DOHH2 (cell line): ENCODE measurements at regions not wholly inside any gene's neighbourhood (a gene's known extent, or its start where the extent isn't known, plus 50 kb on each side); places are given as distances from the start of the nearest gene placed in this dataset.

ENCODE experiments used
- H3F3A ChIP-seq: fragments of 200-600 bp; sonication (generic), shearing (Covaris generic); 2 replicates; pipeline ENCODE4 v1.6.0; 2016; ENCODE audit warnings: antibody characterized with exemption, mild to moderate bottlenecking; ENCODE audit not compliant: control insufficient read depth, insufficient read depth
- H3K27ac ChIP-seq: fragments of 200-600 bp; sonication (generic); 2 replicates; pipeline ENCODE4 v1.5.1; 2014; ENCODE audit warnings: low read depth, mild to moderate bottlenecking, low read length, moderate library complexity
- H3K27me3 ChIP-seq: fragments of 200-600 bp; sonication (generic); 2 replicates; pipeline ENCODE4 v1.6.1; 2014; ENCODE audit warnings: mild to moderate bottlenecking, low read length, mixed read lengths; ENCODE audit not compliant: control insufficient read depth
- H3K36me3 ChIP-seq: fragments of 200-600 bp; sonication (generic); 2 replicates; pipeline ENCODE4 v1.6.1; 2014; ENCODE audit warnings: mild to moderate bottlenecking, low read length, moderate library complexity, mixed read lengths; ENCODE audit not compliant: control insufficient read depth
- H3K4me1 ChIP-seq: fragments of 200-600 bp; sonication (generic); 2 replicates; pipeline ENCODE4 v1.6.1; 2014; ENCODE audit warnings: mild to moderate bottlenecking, low read length, mixed read lengths; ENCODE audit not compliant: control insufficient read depth
- H3K4me2 ChIP-seq: fragments of 200-600 bp; sonication (generic); 2 replicates; pipeline ENCODE4 v1.6.0; 2014; ENCODE audit warnings: mild to moderate bottlenecking, low read length, moderate library complexity
- H3K4me3 ChIP-seq: fragments of 200-600 bp; sonication (generic); 2 replicates; pipeline ENCODE4 v1.5.1; 2014; ENCODE audit warnings: mild to moderate bottlenecking, low read length, mixed read lengths
- H3K79me2 ChIP-seq: fragments of 200-600 bp; sonication (generic); 2 replicates; pipeline ENCODE4 v1.6.1; 2014; ENCODE audit warnings: mild to moderate bottlenecking, low read length, mixed read lengths; ENCODE audit not compliant: control insufficient read depth
- H3K9me2 ChIP-seq: fragments of 200-600 bp; sonication (generic); replicated peaks from 2 replicates; pipeline ENCODE4 v1.6.1; 2014; ENCODE audit warnings: mild to moderate bottlenecking, low read length, mixed read lengths; ENCODE audit not compliant: control insufficient read depth
- H3K9me3 ChIP-seq: fragments of 200-600 bp; sonication (generic); 2 replicates; pipeline ENCODE4 v1.6.1; 2014; ENCODE audit warnings: antibody characterized with exemption, low read length, mixed read lengths; ENCODE audit not compliant: control insufficient read depth, insufficient read depth
- H4K20me1 ChIP-seq: fragments of 200-600 bp; sonication (generic); 2 replicates; pipeline ENCODE4 v1.6.0; 2014; ENCODE audit warnings: low read depth, mild to moderate bottlenecking, antibody characterized with exemption, low read length, moderate library complexity; ENCODE audit not compliant: control insufficient read depth, insufficient read depth
- EZH2phosphoT487 ChIP-seq: fragments of 200-600 bp; sonication (generic); IDR thresholded peaks from 2 replicates; pipeline ENCODE4 v1.6.1; 2017; ENCODE audit warnings: borderline replicate concordance, mild to moderate bottlenecking, antibody characterized with exemption, low read length, moderate library complexity, mixed read lengths
- TF ChIP-seq, protein P1 (sequence below): fragments of 200-600 bp; sonication (generic); IDR thresholded peaks from one replicate; pipeline ENCODE4 v1.5.1; 2014; ENCODE audit warnings: antibody characterized with exemption, mild to moderate bottlenecking, low read depth, low read length; ENCODE audit not compliant: poor library complexity, severe bottlenecking

DNA sequence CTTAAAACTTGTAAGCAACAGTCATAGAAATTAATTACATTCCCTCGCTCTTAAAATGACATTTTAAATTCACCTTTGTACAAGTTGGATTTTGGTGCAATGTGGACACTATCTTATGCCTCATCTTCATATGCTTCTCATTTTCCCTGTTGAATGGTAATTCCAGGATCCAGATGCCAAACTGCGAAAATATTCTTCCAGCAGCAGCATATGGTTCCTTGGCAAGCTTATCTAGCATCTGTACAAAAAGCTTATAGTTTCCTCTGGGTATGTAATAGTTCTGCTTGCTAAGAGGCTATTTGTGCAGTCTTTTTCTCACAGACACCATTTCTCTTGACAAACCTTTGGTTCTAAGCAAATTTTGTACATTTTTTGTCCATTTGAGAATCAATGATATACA, 2079.7 kb upstream of the AGA start:
- H3K4me1 ChIP-seq, result no peaks in the 10 kb centered on the region
- H3K36me3 ChIP-seq, result no peaks in the 10 kb centered on the region
- H3F3A ChIP-seq, result no peaks in the 10 kb centered on the region
- no peaks in the 10 kb centered on the region for H3K27me3 ChIP-seq
- no peak overlapping the region for H3K4me2 ChIP-seq
- H3K79me2 ChIP-seq, result no peaks in the 10 kb centered on the region
- H3K27ac ChIP-seq, result no peak overlapping the region
- TF ChIP-seq, protein P1, sequence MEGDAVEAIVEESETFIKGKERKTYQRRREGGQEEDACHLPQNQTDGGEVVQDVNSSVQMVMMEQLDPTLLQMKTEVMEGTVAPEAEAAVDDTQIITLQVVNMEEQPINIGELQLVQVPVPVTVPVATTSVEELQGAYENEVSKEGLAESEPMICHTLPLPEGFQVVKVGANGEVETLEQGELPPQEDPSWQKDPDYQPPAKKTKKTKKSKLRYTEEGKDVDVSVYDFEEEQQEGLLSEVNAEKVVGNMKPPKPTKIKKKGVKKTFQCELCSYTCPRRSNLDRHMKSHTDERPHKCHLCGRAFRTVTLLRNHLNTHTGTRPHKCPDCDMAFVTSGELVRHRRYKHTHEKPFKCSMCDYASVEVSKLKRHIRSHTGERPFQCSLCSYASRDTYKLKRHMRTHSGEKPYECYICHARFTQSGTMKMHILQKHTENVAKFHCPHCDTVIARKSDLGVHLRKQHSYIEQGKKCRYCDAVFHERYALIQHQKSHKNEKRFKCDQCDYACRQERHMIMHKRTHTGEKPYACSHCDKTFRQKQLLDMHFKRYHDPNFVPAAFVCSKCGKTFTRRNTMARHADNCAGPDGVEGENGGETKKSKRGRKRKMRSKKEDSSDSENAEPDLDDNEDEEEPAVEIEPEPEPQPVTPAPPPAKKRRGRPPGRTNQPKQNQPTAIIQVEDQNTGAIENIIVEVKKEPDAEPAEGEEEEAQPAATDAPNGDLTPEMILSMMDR, result no peak
- no peak for TF ChIP-seq EZH2phosphoT487
- H4K20me1 ChIP-seq, result no peaks in the 10 kb centered on the region
- H3K4me3 ChIP-seq, result no peak overlapping the region
- H3K9me3 ChIP-seq, result no peaks in the 10 kb centered on the region
- H3K9me2 ChIP-seq, result no peaks in the 10 kb centered on the region

DNA sequence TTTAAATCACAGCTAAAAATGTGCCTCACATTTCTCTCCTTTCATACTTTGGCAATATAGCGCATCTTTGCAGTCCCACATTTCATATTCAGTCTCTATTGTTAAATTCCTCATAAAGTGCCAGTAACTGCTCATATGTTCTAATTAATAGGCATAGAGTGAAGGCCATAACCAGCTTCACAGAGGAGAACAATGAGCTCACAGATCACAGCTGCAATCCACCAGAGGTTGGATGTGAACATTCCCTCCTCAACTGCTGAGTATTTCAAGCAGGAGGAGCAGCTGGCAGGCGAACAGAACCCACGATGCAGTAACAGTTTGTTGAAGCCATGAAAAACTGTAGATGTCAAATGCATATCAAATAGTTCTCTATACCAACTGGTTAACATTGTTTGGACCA, 2088.7 kb upstream of the AGA start:
- Histone ChIP-seq H3K79me2 (no peaks in the 10 kb centered on the region), H3K4me2 (no peak overlapping the region), H3K9me3 (no peaks in the 10 kb centered on the region), H3K4me3 (no peak overlapping the region), H3K9me2 (no peaks in the 10 kb centered on the region), H3K4me1 (no peaks in the 10 kb centered on the region), H3K27ac (no peak overlapping the region), H4K20me1 (no peaks in the 10 kb centered on the region), H3K36me3 (no peaks in the 10 kb centered on the region), H3K27me3 (no peaks in the 10 kb centered on the region), H3F3A (no peaks in the 10 kb centered on the region)
- TF ChIP-seq EZH2phosphoT487, result no peak
- TF ChIP-seq, protein P1, result no peak

DNA sequence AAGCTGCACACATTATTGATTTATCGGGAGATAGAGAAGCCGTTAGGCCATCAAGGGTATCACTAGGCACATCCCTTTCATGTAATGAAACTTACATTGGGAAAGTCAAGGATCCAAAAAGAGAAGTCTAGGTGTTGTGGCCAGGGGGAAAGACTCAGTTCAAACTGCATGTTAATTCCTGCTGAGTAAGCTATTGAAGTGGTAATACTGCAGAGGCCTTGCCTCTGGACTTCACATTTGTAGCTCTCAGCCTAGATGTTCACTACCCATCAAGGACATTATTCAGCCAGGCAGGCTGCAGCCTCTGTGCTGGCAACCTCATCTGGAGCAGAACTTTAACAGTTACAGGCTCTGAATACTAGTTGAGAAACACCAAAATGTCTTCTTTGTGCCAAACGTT, 2094.5 kb upstream of the AGA start:
- no peaks in the 10 kb centered on the region for H4K20me1 ChIP-seq
- H3K9me3 ChIP-seq, result no peaks in the 10 kb centered on the region
- TF ChIP-seq, protein P1, result no peak
- TF ChIP-seq EZH2phosphoT487, result no peak
- H3K79me2 ChIP-seq, result no peaks in the 10 kb centered on the region
- H3K27me3 ChIP-seq, result no peaks in the 10 kb centered on the region
- H3K4me1 ChIP-seq, result no peaks in the 10 kb centered on the region
- no peaks in the 10 kb centered on the region for H3K9me2 ChIP-seq
- H3K4me2 ChIP-seq, result no peak overlapping the region
- no peaks in the 10 kb centered on the region for H3K36me3 ChIP-seq
- no peak overlapping the region for H3K4me3 ChIP-seq
- H3K27ac ChIP-seq, result no peak overlapping the region
- no peaks in the 10 kb centered on the region for H3F3A ChIP-seq

DNA sequence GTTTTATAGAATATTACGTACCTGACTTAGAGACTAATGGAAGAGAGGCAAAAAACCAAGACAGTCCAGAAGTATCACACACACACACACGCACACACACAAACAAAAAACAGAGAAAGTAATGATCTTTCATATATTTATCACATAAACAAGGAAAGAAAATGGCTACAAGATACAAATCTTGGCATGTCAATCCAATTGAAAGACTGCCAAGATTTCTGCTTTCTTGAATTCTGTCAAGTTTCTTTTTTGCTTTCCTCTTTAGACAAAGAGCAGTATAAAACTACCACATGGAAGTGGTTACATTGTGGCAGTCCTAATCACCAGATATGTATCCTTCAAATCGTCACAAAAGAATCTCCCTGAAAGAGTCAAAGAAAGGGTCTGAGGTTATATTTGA, 2097.4 kb upstream of the AGA start:
- Histone ChIP-seq H3K4me3 (no peak overlapping the region), H3K36me3 (no peaks in the 10 kb centered on the region), H4K20me1 (no peaks in the 10 kb centered on the region), H3F3A (no peaks in the 10 kb centered on the region), H3K27me3 (no peaks in the 10 kb centered on the region), H3K79me2 (no peaks in the 10 kb centered on the region), H3K4me2 (no peak overlapping the region), H3K9me2 (no peaks in the 10 kb centered on the region), H3K27ac (no peak overlapping the region), H3K4me1 (no peaks in the 10 kb centered on the region), H3K9me3 (no peaks in the 10 kb centered on the region)
- no peak for TF ChIP-seq EZH2phosphoT487
- TF ChIP-seq, protein P1, result no peak
